Lower leg skin (tissue), 4 donors: ENCODE measurements at regions not wholly inside any gene's neighbourhood (a gene's known extent, or its start where the extent isn't known, plus 50 kb on each side); places are given as distances from the start of the nearest gene placed in this dataset.

Experiments used
- DNase-seq, 2 donors: peaks; one replicate each; pipeline ENCODE4 v3.0.0-alpha.2; 2019; ENCODE audit warnings: low spot score in 2 of 2
- H3K4me3 ChIP-seq: fragments of 200-600 bp; sonication (generic); 2 replicates; pipeline ENCODE4 v1.5.1; 2017; ENCODE audit warnings: mild to moderate bottlenecking, low read depth; ENCODE audit not compliant: poor library complexity, severe bottlenecking
- CTCF ChIP-seq, 3 donors: fragments of 450-650 bp; IDR thresholded peaks; one replicate each; pipeline ENCODE4 v1.5.1; 2016; ENCODE audit warnings: antibody characterized with exemption in 3 of 3, mild to moderate bottlenecking in 3 of 3, moderate library complexity in 2 of 3
- POLR2A ChIP-seq, 2 donors: fragments of 450-650 bp; IDR thresholded peaks; one replicate each; pipeline ENCODE4 v1.6.1; 2016 to 2017; ENCODE audit warnings: antibody characterized with exemption in 2 of 2, mild to moderate bottlenecking in 1 of 2, moderate library complexity in 1 of 2
- WGBS, 2 donors: methylation state at CpG; one replicate each; pipeline ENCODE4 v1.1.5; 2018; 5-methylcytosine and 5-hydroxymethylcytosine counted together
- intact Hi-C: fragments of 100-400 bp; cut with DNase I; formaldehyde crosslinking; loops from one replicate; pipeline ENCODE4 v1.15.0; 2023; ENCODE audit warnings: low total_unique reads

- TF ChIP-seq POLR2A (IDR thresholded peaks at IDR 0.05) (no peak), CTCF (IDR thresholded peaks at IDR 0.05) (no peak)
- no peak for DNase-seq
- no peak overlapping the region for H3K4me3 ChIP-seq
- intact Hi-C loops, result no loop called here
- WGBS, 2 donors, result 80 to 90% methylated on average over 2 of the region's 2 CpGs
Observed at GRCh38 chr13:54379461-54379860, 1350.8 kb downstream of the OLFM4 start.

DNA sequence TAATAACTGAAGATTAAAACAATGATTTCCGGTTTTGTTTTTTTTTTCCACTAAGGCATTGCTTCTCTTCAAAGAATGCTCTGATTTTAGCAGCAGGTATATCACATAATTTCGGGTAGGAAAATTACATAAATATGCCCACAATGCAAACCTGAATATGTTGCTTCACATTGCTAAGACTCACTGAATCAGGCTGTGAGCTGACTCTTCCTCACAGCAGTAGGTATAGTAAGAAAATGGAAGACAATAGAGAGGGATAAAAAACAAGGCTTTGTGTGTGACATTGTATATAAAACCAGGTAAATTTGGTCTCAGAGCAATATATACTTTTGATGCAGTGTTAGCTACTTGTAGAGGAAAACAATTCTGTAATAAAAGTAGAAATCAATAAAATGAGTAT lies 1355.0 kb downstream of the OLFM4 start:
- DNase-seq, result no peak
- no peak overlapping the region for H3K4me3 ChIP-seq
- TF ChIP-seq CTCF (IDR thresholded peaks at IDR 0.05) (no peak), POLR2A (IDR thresholded peaks at IDR 0.05) (no peak)
- 73 to 74% methylated on average over 2 of the region's 2 CpGs for WGBS, 2 donors
- intact Hi-C loops, result no loop called here

DNA sequence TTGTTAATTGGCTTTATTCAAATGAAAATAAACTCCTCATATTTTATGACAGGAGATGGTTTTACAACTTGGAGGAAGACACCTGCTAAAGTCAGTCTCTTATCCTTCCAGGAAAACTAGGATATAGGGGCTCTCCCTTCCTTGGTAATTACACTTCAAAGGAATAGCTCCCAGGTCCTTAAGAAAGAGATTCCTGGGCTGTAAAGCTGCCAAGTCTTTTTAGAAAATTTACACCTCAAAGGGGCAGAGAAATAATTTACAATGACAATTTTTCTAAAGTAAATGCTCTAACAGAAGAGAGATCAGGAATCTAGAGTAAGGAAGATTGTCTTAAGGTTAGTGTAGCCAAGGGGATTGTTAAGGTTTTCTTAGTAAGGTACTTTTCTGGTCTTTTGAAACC lies 1359.0 kb downstream of the OLFM4 start:
- DNase-seq, result no peak
- TF ChIP-seq POLR2A (IDR thresholded peaks at IDR 0.05) (no peak), CTCF (IDR thresholded peaks at IDR 0.05) (no peak)
- H3K4me3 ChIP-seq, result no peak overlapping the region
- intact Hi-C loops, result no loop called here

- intact Hi-C loops, result no loop called here
- TF ChIP-seq POLR2A (IDR thresholded peaks at IDR 0.05) (no peak), CTCF (IDR thresholded peaks at IDR 0.05) (no peak)
- no peak overlapping the region for H3K4me3 ChIP-seq
- no peak for DNase-seq
- WGBS, 2 donors, result 93 to 97% methylated on average over 2 of the region's 2 CpGs
Observed at GRCh38 chr13:54390841-54391240, 1362.2 kb downstream of the OLFM4 start.

GRCh38 chr13:54394085-54394700 lies 1365.6 kb downstream of the OLFM4 start:
- no peak overlapping the region for H3K4me3 ChIP-seq
- intact Hi-C loops, result no loop called here
- WGBS, 2 donors, result 59 to 60% methylated on average over 7 of the region's 7 CpGs
- no peak for DNase-seq
- TF ChIP-seq CTCF (IDR thresholded peaks at IDR 0.05) (no peak), POLR2A (IDR thresholded peaks at IDR 0.05) (no peak)

DNA sequence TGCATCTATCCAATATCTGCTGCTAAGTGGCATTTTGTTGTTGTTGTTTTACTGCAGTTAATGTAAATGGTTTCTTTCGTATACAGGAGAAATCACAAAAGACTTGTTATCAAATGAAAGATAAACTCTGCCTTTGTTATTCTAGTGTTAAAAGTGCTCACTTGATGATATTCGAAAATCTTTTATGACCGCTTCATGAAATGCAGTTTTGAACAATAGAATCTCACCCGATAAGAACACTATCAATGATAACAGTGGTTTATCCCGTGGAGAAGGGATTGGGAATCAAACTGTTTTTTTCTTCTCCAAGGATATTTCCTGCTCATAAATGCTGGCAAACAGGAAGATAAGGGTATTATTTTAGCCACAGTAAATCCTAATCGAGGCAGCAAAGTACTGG lies 1366.3 kb downstream of the OLFM4 start:
- no peak for DNase-seq
- TF ChIP-seq CTCF (IDR thresholded peaks at IDR 0.05) (no peak), POLR2A (IDR thresholded peaks at IDR 0.05) (no peak)
- intact Hi-C loops, result no loop called here
- H3K4me3 ChIP-seq, result no peak overlapping the region
- WGBS, 2 donors, result 80 to 85% methylated on average over 6 of the region's 6 CpGs
